OCI-M1 (cell line): ENCODE measurements at regions not wholly inside any gene's neighbourhood (a gene's known extent, or its start where the extent isn't known, plus 50 kb on each side); places are given as distances from the start of the nearest gene placed in this dataset.

Source experiments
- DNase-seq: peaks from one replicate; lab custom pipeline; 2025; lab: John Stamatoyannopoulos, UW

DNA sequence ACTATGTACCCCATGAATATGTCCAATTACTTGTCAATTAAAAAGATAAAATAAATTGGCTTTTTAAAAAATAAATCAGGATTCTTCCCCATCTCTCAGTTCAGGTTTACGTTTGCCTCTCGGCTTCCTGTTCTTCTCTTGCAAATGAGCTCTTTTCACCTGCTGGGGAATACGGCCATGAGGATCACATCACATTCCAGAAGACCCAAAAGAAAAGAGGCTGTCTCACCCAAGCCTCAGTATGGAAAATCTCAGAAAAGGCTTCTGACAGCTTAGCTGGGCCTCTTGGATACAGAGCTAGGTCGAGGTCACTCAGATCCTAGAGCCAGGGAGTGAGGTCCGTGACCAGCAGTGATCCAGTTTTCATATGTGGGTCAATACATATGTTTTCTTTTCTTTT is 171.2 kb upstream of the SDK2 start:
- no peak for DNase-seq

DNA sequence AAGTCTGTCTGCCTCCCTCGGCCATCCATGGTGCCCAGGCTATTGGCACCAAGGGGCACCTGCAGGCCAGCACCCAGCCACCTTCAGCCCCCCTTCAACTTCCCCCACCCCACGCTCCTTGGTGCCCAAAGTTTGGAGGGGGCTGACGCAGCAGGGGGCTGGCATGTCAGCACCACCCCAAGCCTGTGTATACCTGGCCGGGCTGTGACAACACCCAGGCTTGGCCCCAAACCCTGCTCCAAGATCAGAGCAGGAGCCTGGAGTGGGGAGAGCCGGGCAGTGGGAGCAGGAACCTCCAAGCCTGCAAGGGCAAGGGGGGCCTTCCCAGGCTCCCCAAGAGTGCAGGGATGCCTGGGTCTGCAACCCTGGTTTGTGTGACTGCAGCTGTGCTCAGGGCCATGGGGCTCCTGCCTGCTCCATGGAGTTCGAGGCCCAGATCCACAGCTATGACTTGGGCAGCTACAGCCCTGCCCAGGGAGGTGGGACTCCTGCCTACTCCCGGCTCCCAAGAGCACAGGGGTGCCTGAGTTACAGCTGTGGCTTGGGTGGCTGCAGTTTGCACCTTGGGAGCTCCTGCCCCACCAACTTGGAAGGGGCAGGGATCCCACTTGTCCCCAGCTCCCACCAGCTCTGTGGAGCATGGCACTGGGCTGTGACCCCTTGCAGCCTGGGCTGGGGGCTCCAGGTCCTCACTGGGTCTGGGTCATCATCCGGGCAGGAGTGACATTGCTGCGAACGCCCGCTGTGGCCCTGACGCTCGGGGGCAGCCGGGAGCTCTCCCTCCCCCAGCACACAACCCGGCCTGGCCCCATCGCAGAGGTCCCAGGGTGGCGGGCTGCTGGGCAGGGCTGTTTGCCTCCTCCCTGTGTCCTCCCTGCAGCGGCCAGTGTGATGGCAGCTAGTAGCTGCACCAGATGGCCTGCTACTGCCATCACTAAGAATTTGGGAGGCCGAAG is 175.5 kb upstream of the SDK2 start:
- no peak for DNase-seq

GRCh38 chr17:73820686-73821448 is 176.6 kb upstream of the SDK2 start:
- no peak for DNase-seq

- DNase-seq = no peak
Observed at GRCh38 chr17:73821665-73822064, 177.4 kb upstream of the SDK2 start.

GRCh38 chr17:73822371-73822770 is 178.1 kb upstream of the SDK2 start:
- no peak for DNase-seq

- no peak for DNase-seq
Observed at GRCh38 chr17:73823684-73824083, 179.4 kb upstream of the SDK2 start.

GRCh38 chr17:73824321-73824720 is 180.1 kb upstream of the SDK2 start:
- no peak for DNase-seq

- no peak for DNase-seq
Observed at GRCh38 chr17:73826181-73826871, 182.1 kb upstream of the SDK2 start.

GRCh38 chr17:73826872-73827228 is 182.6 kb upstream of the SDK2 start:
- no peak for DNase-seq

GRCh38 chr17:73827627-73828291 is 183.5 kb upstream of the SDK2 start:
- no peak for DNase-seq

DNA sequence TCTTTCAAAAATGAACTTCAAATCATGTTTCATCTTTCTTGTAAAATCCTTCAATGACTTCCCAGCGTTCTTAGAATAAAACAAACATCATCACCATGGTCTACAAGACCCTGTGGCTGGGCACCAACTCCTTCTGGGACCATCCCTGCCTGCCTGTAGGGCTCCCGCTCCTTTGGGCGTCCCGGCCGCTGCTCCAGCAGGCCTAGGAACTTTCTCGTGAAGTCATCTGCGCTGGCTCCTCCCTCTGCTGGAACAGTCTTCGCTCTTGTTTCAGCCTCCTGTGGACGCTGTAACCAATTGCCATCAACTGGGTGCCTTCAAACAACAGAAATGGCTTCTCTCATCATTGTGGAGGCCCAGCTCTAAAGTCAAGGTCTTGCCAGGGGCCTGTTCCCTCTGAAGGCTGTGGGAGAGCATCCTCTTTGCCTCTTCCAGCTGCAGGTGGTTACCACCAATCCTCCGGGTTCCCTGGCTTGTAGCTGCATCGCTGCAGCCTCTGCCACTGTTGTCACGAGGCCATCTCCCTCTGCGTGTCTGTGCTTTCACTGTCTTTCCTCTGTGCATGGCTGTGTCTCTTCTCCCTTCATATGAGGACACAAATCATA is 185.5 kb upstream of the SDK2 start:
- DNase-seq = no peak

- no peak for DNase-seq
Observed at GRCh38 chr17:73831699-73832098, 187.5 kb upstream of the SDK2 start.

DNA sequence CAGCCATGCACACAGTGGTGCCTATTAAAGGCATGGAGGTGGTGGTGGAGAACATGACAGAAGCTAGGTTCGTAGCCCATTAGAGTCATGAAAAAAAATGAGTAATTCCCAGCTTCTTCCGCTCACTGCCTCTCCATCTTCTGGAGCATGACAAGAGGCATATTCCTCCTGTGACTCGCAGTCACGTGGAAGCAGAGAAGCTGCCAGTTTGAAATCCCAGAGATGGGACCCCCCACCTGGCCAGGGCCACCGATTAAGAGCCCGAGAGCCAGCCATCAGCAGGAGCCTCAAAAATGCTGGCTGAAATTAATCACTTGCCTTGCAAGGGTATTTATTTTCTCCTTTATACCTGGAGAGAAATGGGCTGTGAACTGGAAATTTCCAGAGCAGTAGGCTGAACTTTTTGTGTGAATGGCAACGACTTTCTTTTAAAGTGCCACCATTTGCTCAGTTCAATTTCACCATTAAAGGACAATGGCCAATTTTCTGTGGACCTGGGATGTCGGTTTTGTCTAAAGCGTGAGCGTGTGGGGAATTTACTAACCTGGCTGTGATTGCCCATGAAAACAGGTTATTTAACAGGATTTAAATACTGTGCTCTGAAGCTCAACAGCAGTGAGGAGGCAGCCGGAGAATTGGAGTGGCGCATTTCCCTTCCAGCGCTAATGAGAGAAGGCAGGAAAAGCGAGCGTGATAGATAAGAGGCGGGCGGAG is 189.7 kb upstream of the SDK2 start:
- no peak for DNase-seq

DNA sequence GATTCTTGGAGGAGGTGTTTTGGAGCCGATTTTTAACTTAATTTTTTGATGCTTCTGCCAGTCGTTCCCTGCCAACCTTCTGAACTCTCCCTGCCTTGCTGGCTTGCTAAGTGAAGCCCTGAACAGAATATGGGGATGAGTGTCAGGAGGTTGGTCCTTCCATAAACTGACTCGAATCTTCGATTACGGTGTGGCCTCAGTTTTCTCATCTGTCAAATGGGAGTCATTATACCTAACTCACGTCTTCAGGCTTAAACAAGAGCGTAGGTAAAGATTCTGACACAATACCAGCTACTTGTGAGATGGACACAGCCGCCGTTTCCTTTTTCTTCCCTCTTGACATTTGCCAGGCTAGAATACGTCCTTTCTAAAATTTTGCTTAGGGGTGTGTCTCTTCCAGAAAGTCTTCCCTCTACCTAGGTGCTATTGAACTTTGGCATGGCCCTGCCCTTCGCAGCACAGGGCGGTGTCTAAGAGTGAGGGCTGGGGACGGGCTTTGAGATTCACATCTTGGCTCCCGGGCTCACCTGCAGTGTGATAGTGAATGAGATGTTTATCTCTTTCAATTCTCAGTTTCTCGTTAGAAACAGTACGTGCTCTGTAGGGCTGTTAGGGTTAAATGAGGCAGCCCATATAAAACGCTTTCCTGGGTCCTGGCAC is 190.6 kb upstream of the SDK2 start:
- DNase-seq = no peak

DNA sequence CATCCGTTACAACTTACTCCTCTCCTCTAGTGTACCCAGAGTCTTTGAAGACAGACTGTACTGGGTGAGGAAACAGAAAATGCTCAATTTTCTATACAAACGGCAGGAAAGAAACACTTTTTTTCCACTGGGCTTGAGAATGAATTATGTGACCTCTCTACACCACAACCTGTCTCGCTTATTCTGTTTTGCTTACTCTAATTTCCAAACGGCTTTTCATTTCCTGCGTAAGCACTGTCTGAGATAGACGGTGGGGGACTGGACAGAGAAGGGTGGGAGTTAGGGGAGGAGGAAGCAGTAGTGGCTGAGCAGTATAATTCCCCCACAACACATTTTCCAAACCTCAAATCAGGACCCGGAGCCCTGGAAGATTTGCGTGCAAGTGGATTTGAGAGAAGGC is 191.4 kb upstream of the SDK2 start:
- no peak for DNase-seq

DNA sequence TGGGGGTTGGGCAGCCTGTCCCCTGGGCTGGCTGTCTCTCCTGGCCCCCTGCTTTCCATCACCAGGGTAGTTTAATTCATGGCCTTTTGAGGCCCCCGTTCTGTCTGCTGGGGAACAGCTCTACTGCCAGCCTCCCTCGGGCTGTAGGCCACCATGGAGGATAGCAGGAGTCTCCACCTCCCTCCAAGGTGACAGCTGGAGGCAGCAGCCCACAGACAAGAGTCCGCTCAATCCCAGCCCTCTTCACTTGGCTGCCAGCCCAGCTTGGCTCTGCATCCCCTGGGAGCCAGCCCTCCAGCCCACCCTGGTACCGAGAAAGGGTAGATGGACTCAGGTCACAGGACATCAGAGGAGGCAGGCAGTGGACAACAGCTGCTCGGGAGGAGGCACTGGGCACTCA is 194.6 kb upstream of the SDK2 start:
- no peak for DNase-seq

- no peak for DNase-seq
Observed at GRCh38 chr17:73840829-73841228, 196.6 kb upstream of the SDK2 start.

DNA sequence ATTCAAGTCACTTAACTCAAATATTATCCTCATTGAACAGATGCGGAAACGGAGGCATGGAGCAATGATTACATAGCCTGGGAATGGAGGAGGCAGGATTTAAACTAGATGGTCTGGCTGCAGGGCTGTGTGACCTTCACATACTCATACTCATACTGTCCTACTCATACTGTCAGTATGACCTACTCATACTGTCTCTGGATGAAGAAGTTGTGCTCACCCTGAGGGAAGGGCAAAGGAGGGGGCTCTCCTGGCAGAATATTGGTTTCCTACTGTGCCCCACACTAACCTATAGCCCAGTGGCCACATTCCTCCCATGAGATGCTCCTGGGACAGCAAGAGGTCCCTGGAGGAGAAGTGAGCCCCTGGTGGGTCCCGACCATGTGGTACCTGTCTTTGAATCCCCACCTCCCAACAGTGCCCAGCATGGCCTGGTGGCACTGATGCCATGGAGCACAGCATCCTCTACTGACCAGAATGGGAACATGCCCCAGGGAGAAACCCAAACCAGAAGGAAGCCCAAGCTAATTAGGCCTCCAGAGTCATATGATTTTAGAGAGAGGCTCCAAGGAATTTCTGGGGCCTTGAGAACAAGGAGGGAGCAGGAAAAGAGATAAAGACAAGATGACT is 197.3 kb upstream of the SDK2 start:
- DNase-seq = no peak

GRCh38 chr17:73847952-73848351 is 203.7 kb upstream of the SDK2 start:
- DNase-seq = no peak

DNA sequence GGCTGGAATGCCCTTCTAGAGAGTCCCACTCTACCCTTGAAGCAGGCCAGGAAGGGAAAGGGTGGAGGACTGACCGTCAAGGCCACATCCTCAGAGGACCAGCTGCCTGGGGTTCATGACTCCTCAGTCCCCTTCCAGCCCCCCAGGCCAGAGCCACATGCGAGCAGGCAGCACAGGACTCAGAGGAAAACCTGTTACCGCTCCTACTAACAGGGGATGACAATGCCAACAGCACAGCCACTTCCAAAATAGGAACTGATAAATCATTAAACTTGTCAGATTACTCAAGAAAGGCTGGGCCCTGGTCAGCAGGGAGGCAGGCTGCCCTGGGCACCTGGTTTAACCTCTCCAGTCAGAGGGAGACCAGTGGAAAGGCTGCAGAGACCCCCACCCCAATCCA is 206.2 kb upstream of the SDK2 start:
- DNase-seq = no peak
